SH-SY5Y (cell line): ENCODE measurements at regions not wholly inside any gene's neighbourhood (a gene's known extent, or its start where the extent isn't known, plus 50 kb on each side); places are given as distances from the start of the nearest gene placed in this dataset.

Experiments used
- GATA2 ChIP-seq: IDR thresholded peaks from 2 replicates; pipeline ENCODE4 v1.6.1; 2011; ENCODE audit warnings: mild to moderate bottlenecking, low read depth, low read length
- GATA3 ChIP-seq: IDR thresholded peaks from 2 replicates; pipeline ENCODE4 v1.6.1; 2011; ENCODE audit warnings: low read depth, mild to moderate bottlenecking, low read length, moderate library complexity

- no peak for TF ChIP-seq GATA2
- TF ChIP-seq GATA3 = no peak
These were observed 178.9 kb upstream of the SERPINE2 start for GRCh38 chr2:224217962-224218347.
